ENCODE measurements at regions not wholly inside any gene's neighbourhood (a gene's known extent, or its start where the extent isn't known, plus 50 kb on each side); places are given as distances from the start of the nearest gene placed in this dataset.

GRCh38 chr6:166841216-166841615, 115.1 kb downstream of the RNASET2 start:
- no peak for FAIRE-seq

- FAIRE-seq: no peak
These were observed 116.8 kb downstream of the RNASET2 start for GRCh38 chr6:166839569-166839968.

GRCh38 chr6:166838987-166839386, 117.4 kb downstream of the RNASET2 start:
- no peak for FAIRE-seq

GRCh38 chr6:166836785-166837718, 119.3 kb downstream of the RNASET2 start:
- FAIRE-seq: no peak

GRCh38 chr6:166834049-166834448, 122.3 kb downstream of the RNASET2 start:
- FAIRE-seq: no peak

GRCh38 chr6:166830891-166831363, 125.4 kb downstream of the RNASET2 start:
- no peak for FAIRE-seq

- no peak for FAIRE-seq
These were observed 126.0 kb downstream of the RNASET2 start for GRCh38 chr6:166830185-166830890.

- FAIRE-seq: no peak
These were observed 130.1 kb downstream of the RNASET2 start for GRCh38 chr6:166826264-166826663.

- no peak for FAIRE-seq
These were observed 130.7 kb downstream of the RNASET2 start for GRCh38 chr6:166825553-166826145.

- FAIRE-seq: no peak
These were observed 131.5 kb downstream of the RNASET2 start for GRCh38 chr6:166824880-166825250.

- FAIRE-seq: no peak
These were observed 132.0 kb downstream of the RNASET2 start for GRCh38 chr6:166824146-166824879.

- FAIRE-seq: no peak
These were observed 133.7 kb downstream of the RNASET2 start for GRCh38 chr6:166822609-166823008.

- no peak for FAIRE-seq
These were observed 135.9 kb downstream of the RNASET2 start for GRCh38 chr6:166820483-166820882.

- FAIRE-seq: no peak
These were observed 136.3 kb downstream of the RNASET2 start for GRCh38 chr6:166820070-166820469.

GRCh38 chr6:166815629-166816028, 140.7 kb downstream of the RNASET2 start:
- no peak for FAIRE-seq

GRCh38 chr6:166814390-166814789, 142.0 kb downstream of the RNASET2 start:
- FAIRE-seq: no peak

- no peak for FAIRE-seq
These were observed 142.9 kb downstream of the RNASET2 start for GRCh38 chr6:166813461-166813860.

GRCh38 chr6:166810864-166811263, 145.5 kb downstream of the RNASET2 start:
- FAIRE-seq: no peak

GRCh38 chr6:166809721-166810120, 146.6 kb downstream of the RNASET2 start:
- FAIRE-seq: no peak

- peak; percentile 9 for FAIRE-seq
These were observed 149.2 kb downstream of the RNASET2 start for GRCh38 chr6:166806962-166807757.

GRCh38 chr6:166806217-166806838, 150.0 kb downstream of the RNASET2 start:
- FAIRE-seq: no peak
